ENCODE measurements at regions not wholly inside any gene's neighbourhood (a gene's known extent, or its start where the extent isn't known, plus 50 kb on each side); places are given as distances from the start of the nearest gene placed in this dataset.

DNA sequence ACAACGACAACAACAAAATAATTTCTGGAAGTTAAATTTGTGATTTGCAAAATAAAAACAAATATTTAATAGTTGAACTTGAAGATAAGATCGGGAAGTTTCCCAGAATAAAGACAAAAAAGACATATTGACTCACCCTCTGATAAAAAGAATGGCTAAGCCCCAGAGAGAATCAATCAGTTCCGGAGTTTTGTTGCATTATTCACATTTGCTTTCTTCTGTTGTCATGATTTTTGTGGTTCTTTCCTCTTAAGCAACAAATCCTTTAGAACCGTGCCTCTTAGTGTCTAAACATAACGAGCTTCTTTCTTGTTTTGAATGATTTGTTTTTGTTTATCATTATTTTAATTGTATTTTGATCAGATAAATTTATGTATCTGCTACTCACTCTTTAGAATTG, 134.9 kb upstream of the ADRA1D start:
- Histone ChIP-seq H3K4me1 (ENCODE audit: low read length) (no peaks in the 10 kb centered on the region), H3K9me2 (replicated peaks; ENCODE audit: insufficient read depth, low read length) (no peaks in the 10 kb centered on the region), H3K9ac (ENCODE audit: low read length) (no peak overlapping the region), H2AFZ (ENCODE audit: low read length) (no peak overlapping the region), H3K9me3 (ENCODE audit: low read length) (no peaks in the 10 kb centered on the region), H3K36me3 (ENCODE audit: insufficient read depth, low read length) (no peaks in the 10 kb centered on the region), H3K27me3 (ENCODE audit: low read length) (no peaks in the 10 kb centered on the region), H3K4me2 (ENCODE audit: low read depth, low read length, poor library complexity, severe bottlenecking) (no peak overlapping the region), H3K79me2 (ENCODE audit: low read length) (no peaks in the 10 kb centered on the region), H3K27ac (ENCODE audit: low read length) (no peak overlapping the region), H4K20me1 (ENCODE audit: insufficient read depth, low read depth, low read length) (no peaks in the 10 kb centered on the region), H3K4me3 (ENCODE audit: low read length) (no peak overlapping the region)
- no peak for DNase-seq

- Histone ChIP-seq H3K27me3 (ENCODE audit: low read length) (no peaks in the 10 kb centered on the region), H3K79me2 (ENCODE audit: low read length) (no peaks in the 10 kb centered on the region), H3K9me2 (replicated peaks; ENCODE audit: insufficient read depth, low read length) (no peaks in the 10 kb centered on the region), H3K4me2 (ENCODE audit: low read depth, low read length, poor library complexity, severe bottlenecking) (no peak overlapping the region), H3K9ac (ENCODE audit: low read length) (no peak overlapping the region), H3K4me3 (ENCODE audit: low read length) (no peak overlapping the region), H4K20me1 (ENCODE audit: insufficient read depth, low read depth, low read length) (no peaks in the 10 kb centered on the region), H3K36me3 (ENCODE audit: insufficient read depth, low read length) (no peaks in the 10 kb centered on the region), H3K27ac (ENCODE audit: low read length) (no peak overlapping the region), H3K4me1 (ENCODE audit: low read length) (no peaks in the 10 kb centered on the region), H3K9me3 (ENCODE audit: low read length) (no peaks in the 10 kb centered on the region), H2AFZ (ENCODE audit: low read length) (no peak overlapping the region)
- no peak for DNase-seq
Measured at GRCh38 chr20:4375881-4376280, 126.8 kb upstream of the ADRA1D start.

DNA sequence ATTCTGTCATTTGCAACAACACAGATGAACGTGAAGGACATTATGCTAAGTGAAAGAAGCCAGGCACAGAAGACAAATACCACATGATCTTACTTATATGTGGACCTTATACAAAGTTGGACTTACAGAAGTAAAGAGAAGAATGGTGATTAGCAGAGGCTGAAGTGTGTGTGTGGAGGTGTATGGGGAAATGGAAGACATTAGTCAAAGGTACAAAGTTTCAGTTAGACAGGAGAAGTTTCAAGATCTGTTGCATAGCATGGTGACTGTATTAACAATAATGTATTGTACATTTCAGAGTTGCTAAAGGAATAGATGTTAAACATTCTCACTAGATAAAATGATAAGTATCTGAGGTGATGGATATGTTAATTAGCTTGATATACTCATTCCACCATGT, 124.4 kb upstream of the ADRA1D start:
- Histone ChIP-seq H3K27ac (ENCODE audit: low read length) (no peak overlapping the region), H3K36me3 (ENCODE audit: insufficient read depth, low read length) (no peaks in the 10 kb centered on the region), H4K20me1 (ENCODE audit: insufficient read depth, low read depth, low read length) (no peaks in the 10 kb centered on the region), H3K4me3 (ENCODE audit: low read length) (no peak overlapping the region), H3K4me2 (ENCODE audit: low read depth, low read length, poor library complexity, severe bottlenecking) (no peak overlapping the region), H3K9ac (ENCODE audit: low read length) (no peak overlapping the region), H3K79me2 (ENCODE audit: low read length) (no peaks in the 10 kb centered on the region), H2AFZ (ENCODE audit: low read length) (no peak overlapping the region), H3K9me2 (replicated peaks; ENCODE audit: insufficient read depth, low read length) (no peaks in the 10 kb centered on the region), H3K4me1 (ENCODE audit: low read length) (no peaks in the 10 kb centered on the region), H3K9me3 (ENCODE audit: low read length) (no peaks in the 10 kb centered on the region), H3K27me3 (ENCODE audit: low read length) (no peaks in the 10 kb centered on the region)
- DNase-seq = no peak

GRCh38 chr20:4371623-4372251, 122.7 kb upstream of the ADRA1D start:
- H3K4me2 ChIP-seq (ENCODE audit: low read depth, low read length, poor library complexity, severe bottlenecking) = no peak overlapping the region
- H2AFZ ChIP-seq (ENCODE audit: low read length) = no peak overlapping the region
- no peaks in the 10 kb centered on the region for H3K36me3 ChIP-seq (ENCODE audit: insufficient read depth, low read length)
- DNase-seq = no peak
- H4K20me1 ChIP-seq (ENCODE audit: insufficient read depth, low read depth, low read length) = no peaks in the 10 kb centered on the region
- H3K79me2 ChIP-seq (ENCODE audit: low read length) = no peaks in the 10 kb centered on the region
- H3K9me3 ChIP-seq (ENCODE audit: low read length) = no peaks in the 10 kb centered on the region
- H3K27ac ChIP-seq (ENCODE audit: low read length) = no peak overlapping the region
- H3K27me3 ChIP-seq (ENCODE audit: low read length) = no peaks in the 10 kb centered on the region
- H3K9ac ChIP-seq (ENCODE audit: low read length) = no peak overlapping the region
- no peak overlapping the region for H3K4me3 ChIP-seq (ENCODE audit: low read length)
- no peaks in the 10 kb centered on the region for H3K9me2 ChIP-seq (replicated peaks; ENCODE audit: insufficient read depth, low read length)
- H3K4me1 ChIP-seq (ENCODE audit: low read length) = no peaks in the 10 kb centered on the region

- no peak overlapping the region for H3K4me2 ChIP-seq (ENCODE audit: low read depth, low read length, poor library complexity, severe bottlenecking)
- H3K27me3 ChIP-seq (ENCODE audit: low read length) = no peaks in the 10 kb centered on the region
- no peak overlapping the region for H2AFZ ChIP-seq (ENCODE audit: low read length)
- no peaks in the 10 kb centered on the region for H3K36me3 ChIP-seq (ENCODE audit: insufficient read depth, low read length)
- H3K4me3 ChIP-seq (ENCODE audit: low read length) = no peak overlapping the region
- H4K20me1 ChIP-seq (ENCODE audit: insufficient read depth, low read depth, low read length) = no peaks in the 10 kb centered on the region
- no peaks in the 10 kb centered on the region for H3K9me3 ChIP-seq (ENCODE audit: low read length)
- DNase-seq = no peak
- no peak overlapping the region for H3K27ac ChIP-seq (ENCODE audit: low read length)
- no peaks in the 10 kb centered on the region for H3K79me2 ChIP-seq (ENCODE audit: low read length)
- no peaks in the 10 kb centered on the region for H3K4me1 ChIP-seq (ENCODE audit: low read length)
- no peak overlapping the region for H3K9ac ChIP-seq (ENCODE audit: low read length)
- H3K9me2 ChIP-seq (replicated peaks; ENCODE audit: insufficient read depth, low read length) = no peaks in the 10 kb centered on the region
Measured at GRCh38 chr20:4370851-4371250, 121.8 kb upstream of the ADRA1D start.

- Histone ChIP-seq H3K36me3 (ENCODE audit: insufficient read depth, low read length) (no peaks in the 10 kb centered on the region), H3K4me1 (ENCODE audit: low read length) (no peaks in the 10 kb centered on the region), H3K79me2 (ENCODE audit: low read length) (no peaks in the 10 kb centered on the region), H3K27me3 (ENCODE audit: low read length) (no peaks in the 10 kb centered on the region), H3K9me3 (ENCODE audit: low read length) (no peaks in the 10 kb centered on the region), H2AFZ (ENCODE audit: low read length) (no peak overlapping the region), H3K9me2 (replicated peaks; ENCODE audit: insufficient read depth, low read length) (no peaks in the 10 kb centered on the region), H3K9ac (ENCODE audit: low read length) (no peak overlapping the region), H3K4me2 (ENCODE audit: low read depth, low read length, poor library complexity, severe bottlenecking) (no peak overlapping the region), H3K4me3 (ENCODE audit: low read length) (no peak overlapping the region), H4K20me1 (ENCODE audit: insufficient read depth, low read depth, low read length) (no peaks in the 10 kb centered on the region), H3K27ac (ENCODE audit: low read length) (no peak overlapping the region)
- DNase-seq = no peak
Measured at GRCh38 chr20:4369798-4370124, 120.7 kb upstream of the ADRA1D start.

DNA sequence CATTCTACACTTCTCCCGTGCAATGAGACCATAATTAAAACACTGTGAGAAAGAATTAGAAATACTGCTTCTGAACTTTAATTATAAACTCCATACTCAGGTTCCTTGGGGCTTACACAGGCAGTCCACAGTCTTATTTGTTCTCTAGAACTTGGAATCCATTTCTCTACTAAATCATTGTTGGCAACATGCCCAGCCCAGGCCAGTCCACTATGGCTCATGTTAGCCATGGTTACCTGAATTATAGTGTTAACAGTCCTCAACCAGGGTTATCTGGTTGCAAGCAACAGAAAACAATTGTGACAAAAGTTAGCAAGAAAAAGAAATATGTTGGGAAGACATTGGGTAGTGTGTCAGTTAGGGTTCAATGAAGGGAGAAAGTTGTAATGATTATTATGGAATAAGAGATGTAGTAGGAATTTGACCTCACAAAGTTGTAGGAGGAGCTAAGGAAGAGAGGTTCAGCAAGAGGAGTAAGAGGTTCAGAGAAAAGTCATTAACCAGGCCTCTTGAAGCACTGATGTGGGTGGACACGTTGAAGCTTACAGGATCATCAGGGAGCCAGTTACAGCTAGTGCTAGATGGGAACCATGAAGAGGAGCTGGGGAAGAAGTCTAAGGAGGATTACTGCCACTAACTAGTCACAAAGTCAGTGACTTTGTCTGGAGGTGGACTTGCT, 120.2 kb upstream of the ADRA1D start:
- no peak overlapping the region for H2AFZ ChIP-seq (ENCODE audit: low read length)
- no peak overlapping the region for H3K4me2 ChIP-seq (ENCODE audit: low read depth, low read length, poor library complexity, severe bottlenecking)
- H3K4me3 ChIP-seq (ENCODE audit: low read length) = no peak overlapping the region

GRCh38 chr20:4366076-4366475, 117.0 kb upstream of the ADRA1D start:
- Histone ChIP-seq H3K27ac (ENCODE audit: low read length) (no peak overlapping the region), H3K4me1 (ENCODE audit: low read length) (no peaks in the 10 kb centered on the region), H3K4me2 (ENCODE audit: low read depth, low read length, poor library complexity, severe bottlenecking) (no peak overlapping the region), H3K36me3 (ENCODE audit: insufficient read depth, low read length) (no peaks in the 10 kb centered on the region), H3K4me3 (ENCODE audit: low read length) (no peak overlapping the region), H3K9me2 (replicated peaks; ENCODE audit: insufficient read depth, low read length) (no peaks in the 10 kb centered on the region), H2AFZ (ENCODE audit: low read length) (no peak overlapping the region), H3K9me3 (ENCODE audit: low read length) (no peaks in the 10 kb centered on the region), H3K9ac (ENCODE audit: low read length) (no peak overlapping the region), H3K79me2 (ENCODE audit: low read length) (no peaks in the 10 kb centered on the region), H4K20me1 (ENCODE audit: insufficient read depth, low read depth, low read length) (no peaks in the 10 kb centered on the region), H3K27me3 (ENCODE audit: low read length) (no peaks in the 10 kb centered on the region)
- no peak for DNase-seq

More for the DNA sequence above, 120.2 kb upstream of the ADRA1D start:
- H3K27me3 ChIP-seq (ENCODE audit: low read length) = no peaks in the 10 kb centered on the region
- no peaks in the 10 kb centered on the region for H3K4me1 ChIP-seq (ENCODE audit: low read length)
- H3K27ac ChIP-seq (ENCODE audit: low read length) = no peak overlapping the region
- H3K9me3 ChIP-seq (ENCODE audit: low read length) = no peaks in the 10 kb centered on the region
- H3K9me2 ChIP-seq (replicated peaks; ENCODE audit: insufficient read depth, low read length) = no peaks in the 10 kb centered on the region
- H3K9ac ChIP-seq (ENCODE audit: low read length) = no peak overlapping the region
- no peak for DNase-seq
- H3K79me2 ChIP-seq (ENCODE audit: low read length) = no peaks in the 10 kb centered on the region
- no peaks in the 10 kb centered on the region for H4K20me1 ChIP-seq (ENCODE audit: insufficient read depth, low read depth, low read length)
- H3K36me3 ChIP-seq (ENCODE audit: insufficient read depth, low read length) = no peaks in the 10 kb centered on the region
